Right lung (tissue), 2 donors: ENCODE measurements at regions not wholly inside any gene's neighbourhood (a gene's known extent, or its start where the extent isn't known, plus 50 kb on each side); places are given as distances from the start of the nearest gene placed in this dataset.
A peak's percentile ranks its signal among the peaks of the same experiment; 100 is the strongest.

Source experiments
- DNase-seq, 2 donors: peaks; one replicate each; pipeline ENCODE4 v3.0.0-alpha.2; 2013

GRCh38 chr12:114253976-114254778, 151.8 kb downstream of the TBX5 start:
- no peak for DNase-seq

DNA sequence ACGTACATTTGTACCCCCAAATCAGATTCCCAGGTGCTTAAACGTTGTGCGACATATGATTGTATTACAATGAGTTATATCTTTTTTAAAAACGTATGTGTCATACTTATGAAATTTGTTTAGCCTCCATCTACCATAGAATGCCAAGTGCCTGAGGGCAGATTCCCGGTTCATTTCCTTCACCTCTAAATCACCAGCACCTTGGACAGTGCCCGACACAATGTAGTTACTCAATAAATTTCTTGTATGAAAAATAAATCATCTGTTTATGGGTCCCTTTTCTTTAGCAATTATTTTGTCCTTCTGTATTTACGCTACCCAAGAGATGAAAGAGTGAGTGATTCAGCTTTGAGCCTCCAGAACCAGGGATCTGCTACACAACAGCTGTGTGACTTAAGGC, 157.4 kb downstream of the TBX5 start:
- no peak for DNase-seq

GRCh38 chr12:114245555-114245954, 160.4 kb downstream of the TBX5 start:
- no peak for DNase-seq

DNA sequence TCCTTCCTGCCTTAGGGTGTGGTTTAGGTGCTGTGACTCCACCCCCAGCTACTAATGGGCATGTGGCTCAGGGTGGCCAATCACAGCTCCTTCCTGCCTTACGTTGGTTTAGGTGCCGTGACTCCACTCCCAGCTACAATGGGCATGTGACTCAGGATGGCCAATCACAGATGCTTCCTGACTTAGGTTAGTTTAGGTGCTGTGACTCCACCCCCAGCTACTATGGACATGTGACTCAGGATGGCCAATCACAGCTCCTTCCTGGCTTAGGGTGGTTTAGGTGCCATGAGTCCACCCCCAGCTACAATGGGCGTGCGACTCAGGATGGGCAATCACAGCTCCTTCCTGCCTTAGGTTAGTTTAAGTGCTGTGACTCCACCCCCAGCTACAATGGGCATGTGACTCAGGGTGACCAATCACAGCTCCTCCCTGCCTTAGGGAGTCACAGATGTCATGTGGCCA, 163.9 kb downstream of the TBX5 start:
- no peak for DNase-seq

- no peak for DNase-seq
Observed at GRCh38 chr12:114240288-114240687, 165.7 kb downstream of the TBX5 start.

- DNase-seq, result no peak
Observed at GRCh38 chr12:114238808-114239207, 167.1 kb downstream of the TBX5 start.

GRCh38 chr12:114237230-114237629, 168.7 kb downstream of the TBX5 start:
- DNase-seq, result no peak

- no peak for DNase-seq
Observed at GRCh38 chr12:114232187-114232586, 173.8 kb downstream of the TBX5 start.

GRCh38 chr12:114229150-114229549, 176.8 kb downstream of the TBX5 start:
- DNase-seq, result no peak

DNA sequence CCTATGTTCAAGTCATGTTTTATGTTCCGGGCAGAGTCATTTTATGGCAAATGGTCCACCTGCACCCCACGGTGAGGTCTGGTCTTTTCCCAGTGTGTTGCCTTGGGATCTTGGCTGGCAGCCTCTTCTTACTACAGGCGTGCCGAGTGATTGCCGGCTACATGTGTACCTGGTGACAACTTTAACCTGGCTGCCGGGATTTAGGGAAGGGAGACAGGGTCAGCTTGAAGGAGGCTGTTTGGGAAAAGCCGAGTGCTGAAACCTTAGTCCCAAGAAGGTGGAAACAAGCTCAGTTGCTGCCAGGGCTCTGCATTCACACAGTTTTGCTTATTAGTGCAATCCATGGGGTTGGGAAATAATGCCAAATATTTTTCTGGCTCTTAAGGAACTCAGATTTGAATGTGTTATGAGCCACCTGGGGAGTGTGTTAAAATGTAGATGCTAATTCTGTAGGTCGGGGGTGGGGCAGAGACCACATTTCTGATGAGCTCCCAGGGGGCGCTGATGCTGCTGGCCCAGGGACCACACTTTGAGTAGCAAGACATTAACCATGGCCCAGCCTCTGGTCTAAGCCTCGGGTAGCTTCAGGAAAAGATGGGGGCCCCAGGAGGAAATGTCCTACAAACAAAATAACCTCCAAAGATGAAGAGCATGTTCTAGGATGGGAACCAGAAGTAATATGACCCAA, 179.6 kb downstream of the TBX5 start:
- DNase-seq, result no peak

- DNase-seq, result no peak
Observed at GRCh38 chr12:114221957-114222630, 183.8 kb downstream of the TBX5 start.

GRCh38 chr12:114221136-114221833, 184.7 kb downstream of the TBX5 start:
- peak; percentile 16 to 27 for DNase-seq

DNA sequence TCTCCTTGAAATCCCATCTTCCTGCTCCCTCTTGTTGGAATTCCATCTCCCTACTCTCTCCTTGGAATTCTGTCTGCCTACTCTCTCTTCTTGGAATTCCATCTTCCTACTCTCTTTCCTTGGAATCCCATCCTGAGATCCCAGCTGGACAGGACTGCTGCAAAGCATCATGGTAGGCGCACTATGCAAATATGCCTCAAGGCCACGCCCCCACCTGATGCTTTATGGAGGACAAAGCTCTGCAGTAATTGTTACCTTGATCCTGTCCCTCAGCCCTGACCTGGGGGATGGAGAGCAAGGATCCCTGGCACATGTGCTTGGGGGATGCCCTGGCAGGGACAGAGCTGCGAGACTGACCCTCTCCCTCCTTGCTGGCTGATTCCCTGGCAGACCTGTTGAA, 185.6 kb downstream of the TBX5 start:
- DNase-seq, result no peak

- no peak for DNase-seq
Observed at GRCh38 chr12:114218136-114218535, 187.8 kb downstream of the TBX5 start.

- no peak for DNase-seq
Observed at GRCh38 chr12:114215746-114216145, 190.2 kb downstream of the TBX5 start.

DNA sequence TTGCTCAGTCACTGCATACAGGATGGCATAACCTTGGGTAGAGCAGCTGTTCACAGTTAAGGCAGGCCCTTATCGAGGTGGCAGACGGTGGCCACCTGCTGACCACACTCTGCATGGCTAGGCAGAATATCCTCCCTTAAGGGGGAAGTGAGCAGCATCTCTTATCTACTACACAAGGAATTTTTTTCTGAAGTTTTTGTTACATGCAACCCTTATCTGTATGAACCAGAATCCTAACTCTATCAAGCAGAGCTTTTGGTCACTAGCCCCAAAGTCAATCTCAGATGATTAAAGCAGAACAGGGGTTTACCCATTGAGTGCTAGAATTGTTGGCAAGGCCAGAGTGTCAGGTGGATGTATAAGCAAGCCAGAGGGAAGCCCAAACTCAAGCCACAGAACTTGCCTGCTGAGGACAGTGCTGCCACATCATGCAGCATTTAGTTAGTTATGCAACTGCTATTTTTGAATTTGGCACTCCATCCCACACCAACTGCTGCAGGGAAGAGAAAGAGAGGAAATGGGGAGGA, 192.8 kb downstream of the TBX5 start:
- DNase-seq, result no peak

GRCh38 chr12:114209861-114210260, 196.1 kb downstream of the TBX5 start:
- no peak for DNase-seq

GRCh38 chr12:114206525-114206924, 199.4 kb downstream of the TBX5 start:
- no peak for DNase-seq

GRCh38 chr12:114201794-114202193, 204.2 kb downstream of the TBX5 start:
- DNase-seq, result no peak

GRCh38 chr12:114194956-114195355, 211.0 kb downstream of the TBX5 start:
- no peak for DNase-seq

GRCh38 chr12:114194066-114194465, 211.9 kb downstream of the TBX5 start:
- no peak for DNase-seq

DNA sequence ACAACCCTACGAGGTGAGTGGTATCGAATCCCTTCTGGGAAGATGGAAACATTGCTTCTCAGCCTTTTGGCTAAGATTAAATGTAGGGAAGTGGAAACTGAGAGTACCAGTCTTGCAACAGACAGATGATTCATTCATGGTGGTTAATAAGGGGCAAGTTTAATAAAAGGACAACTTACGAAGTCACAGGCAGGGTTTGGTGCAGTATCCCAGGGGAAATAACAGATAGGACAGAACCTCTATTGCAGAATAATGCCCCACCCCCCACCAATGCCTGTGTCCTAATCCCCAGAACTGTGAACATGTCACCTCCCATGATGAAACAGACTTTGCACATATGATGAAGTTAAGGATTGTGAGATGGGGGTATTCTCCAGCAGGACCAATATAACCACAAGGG, 212.5 kb downstream of the TBX5 start:
- no peak for DNase-seq
